ENCODE measurements at regions not wholly inside any gene's neighbourhood (a gene's known extent, or its start where the extent isn't known, plus 50 kb on each side); places are given as distances from the start of the nearest gene placed in this dataset.

- DNase-seq (ENCODE audit: low read depth in 2 of 2) = no peak
Observed at GRCh38 chr3:21801631-21802030, 50.6 kb upstream of the ZNF385D start.

DNA sequence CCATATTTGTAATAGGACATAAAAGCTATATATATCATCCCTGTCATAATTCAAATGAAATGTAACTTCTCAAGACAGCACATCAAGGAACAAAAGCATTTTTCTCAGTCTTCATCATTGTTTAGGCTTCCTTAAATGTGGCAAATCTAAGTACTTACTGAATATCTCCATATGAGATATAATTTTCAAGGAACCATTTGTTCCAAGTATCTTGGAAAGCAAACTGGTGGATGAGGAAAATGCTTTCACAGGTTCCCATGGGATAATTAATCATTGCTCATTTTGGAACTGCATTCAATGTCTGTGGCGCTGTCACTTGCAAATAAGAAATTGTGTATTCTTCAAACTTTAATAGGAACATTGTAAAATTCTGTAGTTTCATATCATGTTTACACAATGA, 52.6 kb upstream of the ZNF385D start:
- no peak for DNase-seq (ENCODE audit: low read depth in 2 of 2)

GRCh38 chr3:21804330-21804729, 53.3 kb upstream of the ZNF385D start:
- no peak for DNase-seq (ENCODE audit: low read depth in 2 of 2)

DNA sequence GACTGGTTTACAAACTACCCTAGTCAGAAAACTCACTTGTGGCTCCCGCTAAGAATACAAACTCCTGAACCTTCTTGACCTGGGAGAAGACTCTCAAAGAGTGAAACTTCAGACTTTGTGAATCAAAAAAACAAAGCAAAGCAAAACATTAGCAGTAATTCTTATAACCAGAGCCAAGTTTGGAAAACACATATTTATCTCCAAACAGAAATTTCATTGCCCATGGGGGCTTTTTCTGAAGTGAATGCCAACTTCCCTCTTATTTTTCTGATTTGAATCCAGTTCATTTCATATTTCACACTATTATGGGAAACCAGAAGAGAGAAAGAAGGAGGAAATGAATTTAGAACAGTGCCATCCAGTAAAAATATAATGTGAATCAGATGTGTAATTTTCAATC, 55.7 kb upstream of the ZNF385D start:
- no peak for DNase-seq (ENCODE audit: low read depth in 2 of 2)

- no peak for DNase-seq (ENCODE audit: low read depth in 2 of 2)
Observed at GRCh38 chr3:21825684-21826083, 74.7 kb upstream of the ZNF385D start.

DNA sequence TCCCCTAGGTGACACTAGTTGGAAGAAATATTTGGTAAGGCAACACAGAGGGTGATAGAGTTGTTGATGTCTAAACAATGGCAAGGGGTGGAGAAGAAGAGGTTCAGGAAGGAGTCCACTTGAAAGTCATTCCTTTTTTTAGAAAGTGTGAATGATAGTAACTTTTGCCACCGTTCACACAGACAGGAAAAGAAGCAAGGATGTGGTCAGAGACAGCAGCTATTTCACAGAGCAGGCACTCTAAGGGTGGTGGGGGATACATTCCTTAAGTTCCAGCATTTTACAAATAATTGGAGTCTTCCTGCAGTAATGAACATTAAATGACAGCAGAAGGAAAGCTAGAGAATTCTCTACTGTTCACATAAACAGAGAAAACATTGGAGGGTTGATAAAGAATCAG, 75.4 kb upstream of the ZNF385D start:
- no peak for DNase-seq (ENCODE audit: low read depth in 2 of 2)

GRCh38 chr3:21830541-21830940, 79.5 kb upstream of the ZNF385D start:
- DNase-seq (ENCODE audit: low read depth in 2 of 2) = no peak

GRCh38 chr3:21835264-21835663, 84.3 kb upstream of the ZNF385D start:
- no peak for DNase-seq (ENCODE audit: low read depth in 2 of 2)

GRCh38 chr3:21836227-21836626, 85.2 kb upstream of the ZNF385D start:
- DNase-seq (ENCODE audit: low read depth in 2 of 2) = no peak

DNA sequence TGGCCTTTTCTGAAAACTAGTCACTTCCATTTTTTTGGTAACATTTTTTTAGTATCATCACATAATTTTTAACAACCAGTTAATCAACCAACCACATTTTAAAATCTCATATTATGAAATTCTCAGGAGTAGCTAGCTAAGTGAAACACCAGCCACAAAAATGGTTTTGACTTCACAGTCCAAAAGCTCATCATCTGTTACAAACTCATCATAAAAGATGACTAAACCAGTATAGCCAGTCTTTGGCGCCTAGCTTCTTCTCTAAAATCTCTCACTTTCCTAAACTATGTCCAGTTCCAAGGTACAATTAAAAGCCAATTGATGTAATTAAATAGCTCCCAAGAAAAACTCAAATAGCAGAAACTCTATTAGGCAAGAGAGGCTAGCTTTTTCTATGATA, 88.2 kb upstream of the ZNF385D start:
- no peak for DNase-seq (ENCODE audit: low read depth in 2 of 2)

- DNase-seq (ENCODE audit: low read depth in 2 of 2) = no peak
Observed at GRCh38 chr3:21839592-21839991, 88.6 kb upstream of the ZNF385D start.

DNA sequence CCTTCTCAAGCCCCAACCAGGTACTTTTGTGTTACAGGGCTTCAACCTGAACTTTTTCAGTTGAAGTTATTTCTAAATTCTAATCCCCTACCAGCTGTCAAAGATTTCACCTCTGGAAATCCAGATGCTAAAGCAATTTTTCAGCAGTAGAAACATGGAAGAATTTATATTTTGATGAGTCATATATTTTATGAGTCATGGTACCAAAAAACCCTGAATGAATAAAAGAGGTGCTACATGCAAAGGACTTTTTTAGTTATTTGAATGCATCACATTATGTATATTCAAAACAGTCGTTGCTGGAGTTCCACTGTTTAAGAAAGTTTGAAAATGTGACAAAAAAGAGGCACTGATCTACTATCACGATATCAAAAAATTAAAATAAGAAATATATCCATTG, 96.0 kb upstream of the ZNF385D start:
- no peak for DNase-seq (ENCODE audit: low read depth in 2 of 2)

DNA sequence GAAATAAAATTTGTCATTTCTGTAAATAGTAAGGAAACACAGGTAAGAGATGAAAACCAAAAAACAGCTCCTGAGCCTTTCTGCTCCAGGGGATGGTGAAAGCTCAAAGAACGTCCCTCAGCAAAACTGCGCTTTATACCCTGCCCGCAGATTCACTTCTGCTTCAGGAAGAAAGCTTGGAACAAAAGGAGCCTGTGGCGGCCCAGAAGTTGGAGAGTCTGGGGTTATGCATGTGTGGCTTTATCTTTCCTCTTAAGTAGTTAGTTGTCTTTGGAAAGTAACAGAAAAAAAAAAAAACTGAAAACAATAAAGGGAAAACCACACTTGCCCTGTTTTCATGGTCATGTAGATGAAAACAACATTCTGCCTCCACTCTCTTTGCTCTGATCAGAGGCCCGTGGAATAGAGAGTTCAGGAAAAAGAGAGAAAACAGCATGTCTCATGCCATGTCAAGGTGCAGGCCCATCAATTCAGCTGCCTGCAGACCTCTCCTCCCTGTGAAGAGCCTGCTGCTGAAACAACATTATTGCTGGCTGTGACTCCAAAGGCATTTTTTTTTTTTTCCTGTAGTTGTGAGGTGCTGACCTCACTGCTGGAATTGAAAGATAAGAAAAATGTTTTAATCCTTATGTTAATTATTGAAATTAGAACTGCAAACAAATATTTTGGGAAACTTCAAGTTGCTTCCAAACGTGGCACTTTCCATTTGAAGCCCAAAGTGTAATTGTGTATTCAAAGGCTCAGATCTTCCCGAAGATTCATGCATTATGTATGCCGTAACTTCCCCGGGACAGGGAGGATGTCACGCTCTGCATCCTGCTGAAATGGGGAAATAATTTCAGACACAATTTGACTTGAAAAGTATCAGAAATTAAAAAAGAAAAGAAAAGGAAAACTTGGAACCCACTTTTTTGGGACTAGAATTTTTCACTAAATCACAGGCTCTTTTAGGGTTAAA, 108.4 kb upstream of the ZNF385D start:
- no peak for DNase-seq (ENCODE audit: low read depth in 2 of 2)

DNA sequence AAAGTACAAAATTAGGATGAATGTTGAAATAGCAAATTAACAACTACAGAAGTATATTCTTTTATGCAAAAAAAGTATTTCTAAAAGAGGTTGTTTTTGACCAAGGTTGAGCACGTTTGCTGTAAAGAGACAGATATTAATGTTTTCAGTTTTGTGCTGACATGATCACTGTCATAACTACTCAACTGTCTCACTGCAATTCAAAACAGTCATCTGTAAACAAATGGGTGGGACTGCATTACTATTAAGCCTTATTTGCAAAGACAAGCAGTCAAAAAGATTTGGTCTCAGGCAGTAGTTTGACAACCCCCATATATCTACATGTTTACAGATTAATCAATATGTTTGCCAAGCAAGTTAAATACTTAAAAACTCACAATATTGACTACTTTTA, 109.1 kb upstream of the ZNF385D start:
- no peak for DNase-seq (ENCODE audit: low read depth in 2 of 2)

DNA sequence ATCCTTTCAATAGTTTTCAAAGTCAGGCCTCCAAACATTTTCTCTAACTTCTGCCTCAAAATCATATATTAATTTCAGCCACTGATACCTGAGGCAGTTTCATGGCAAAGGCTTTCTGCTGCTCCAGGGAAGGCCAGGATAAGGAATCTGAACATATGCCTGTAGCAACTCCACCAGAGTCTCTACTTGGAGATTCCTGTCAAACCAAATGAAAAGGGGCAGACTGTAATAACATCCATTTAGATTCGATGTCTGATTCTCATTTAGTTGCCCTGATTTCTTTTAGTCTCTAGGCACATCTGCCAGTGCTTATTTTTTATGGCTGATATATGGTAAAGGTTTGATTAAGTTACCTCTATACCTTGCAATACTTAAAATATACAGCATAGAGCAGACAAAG, 109.6 kb upstream of the ZNF385D start:
- no peak for DNase-seq (ENCODE audit: low read depth in 2 of 2)

DNA sequence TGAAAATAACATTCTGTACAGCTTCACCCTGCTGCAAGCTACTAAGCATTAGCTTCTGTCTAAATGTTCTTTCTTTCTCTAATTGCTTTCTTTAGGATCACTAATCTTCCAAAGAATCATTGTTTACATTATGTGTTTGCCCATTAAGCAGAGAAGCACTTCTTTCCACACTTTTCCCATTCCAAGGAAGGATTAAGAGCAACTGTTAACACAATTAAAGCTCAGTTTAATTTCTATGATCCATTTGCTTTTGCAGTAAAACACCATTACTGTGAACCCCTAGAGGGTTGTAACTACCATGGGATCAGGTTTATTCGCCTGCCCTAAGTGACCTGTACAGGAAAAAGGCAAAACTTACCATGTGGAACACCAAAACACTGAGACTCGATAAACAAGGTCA, 125.8 kb upstream of the ZNF385D start:
- DNase-seq (ENCODE audit: low read depth in 2 of 2) = no peak

- no peak for DNase-seq (ENCODE audit: low read depth in 2 of 2)
Observed at GRCh38 chr3:21877214-21877754, 126.3 kb upstream of the ZNF385D start.

GRCh38 chr3:21879184-21879886, 128.3 kb upstream of the ZNF385D start:
- DNase-seq (ENCODE audit: low read depth in 2 of 2) = no peak

DNA sequence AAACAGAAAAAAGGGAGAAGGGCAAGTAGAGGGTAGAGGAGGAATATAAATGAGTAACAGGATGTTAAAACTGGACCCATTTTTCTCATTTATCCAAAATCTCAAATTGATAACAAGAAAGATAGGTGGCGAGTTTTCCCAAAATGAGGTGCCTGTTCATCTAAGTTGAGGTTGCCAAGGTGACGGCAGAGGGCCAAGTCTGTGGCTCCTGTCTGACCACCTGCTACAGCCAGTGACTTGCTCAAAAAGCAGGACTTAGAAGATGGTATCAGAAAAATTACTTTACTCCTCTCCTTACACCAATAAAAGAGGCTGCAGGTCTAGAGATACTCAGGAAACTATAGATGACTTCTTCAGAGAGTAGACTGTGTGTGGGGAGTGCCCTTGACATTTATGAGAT, 137.6 kb upstream of the ZNF385D start:
- DNase-seq (ENCODE audit: low read depth in 2 of 2) = no peak

- no peak for DNase-seq (ENCODE audit: low read depth in 2 of 2)
Observed at GRCh38 chr3:21889166-21889565, 138.2 kb upstream of the ZNF385D start.

GRCh38 chr3:21892104-21892503, 141.1 kb upstream of the ZNF385D start:
- DNase-seq (ENCODE audit: low read depth in 2 of 2) = no peak

DNA sequence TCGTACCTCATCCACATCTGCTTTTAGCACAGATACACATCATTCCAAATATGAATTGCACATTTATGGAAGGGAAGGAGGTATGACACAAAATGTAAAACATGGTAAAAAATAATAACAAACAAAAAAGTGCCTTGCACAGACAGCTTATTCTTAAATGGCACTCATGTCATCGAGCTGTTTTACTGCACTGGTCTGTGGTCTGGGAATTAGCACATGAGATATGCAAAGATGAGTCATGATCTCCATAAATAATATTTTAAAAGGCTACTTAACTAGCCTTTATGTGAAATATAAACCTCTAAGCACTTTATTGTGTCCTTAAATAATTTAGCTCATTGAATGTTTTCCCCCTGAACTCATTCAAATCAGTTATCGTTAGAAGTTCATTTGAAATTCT, 142.2 kb upstream of the ZNF385D start:
- DNase-seq (ENCODE audit: low read depth in 2 of 2) = no peak

Measured in stimulated activated CD4-positive, alpha-beta T cell treated with anti-CD3 and anti-CD28 coated beads, Interleukin-1b, Interleukin-23, amount 100 ng/mL, for 4 hours (primary cell).